HCT116 (cell line): ENCODE measurements at regions not wholly inside any gene's neighbourhood (a gene's known extent, or its start where the extent isn't known, plus 50 kb on each side); places are given as distances from the start of the nearest gene placed in this dataset.

ENCODE experiments used
- CTCF ChIP-seq, 3 experiments: fragments of 200-600 bp in 1 of 3; sonication (generic) in 1 of 3; IDR thresholded peaks in 2 of 3; conservative IDR thresholded peaks in 1 of 3; 2 replicates each; pipeline ENCODE4 v1.5.1; 2012 to 2017; ENCODE audit warnings: low read depth in 2 of 3, low read length in 2 of 3, antibody characterized with exemption in 1 of 3, borderline replicate concordance in 1 of 3, control low read depth in 1 of 3, mild to moderate bottlenecking in 1 of 3, mixed read lengths in 1 of 3, mixed run types in 1 of 3, moderate library complexity in 1 of 3; ENCODE audit not compliant: insufficient read depth in 1 of 3
- EGR1 ChIP-seq: IDR thresholded peaks from 2 replicates; pipeline ENCODE4 v1.6.1; 2012; ENCODE audit warnings: low read depth
- EZH2 ChIP-seq: fragments of 200-600 bp; sonication (generic); IDR thresholded peaks from 2 replicates; pipeline ENCODE4 v1.6.1; 2017; ENCODE audit warnings: antibody characterized with exemption, mixed run types
- MAX ChIP-seq: IDR thresholded peaks from 2 replicates; pipeline ENCODE4 v1.6.1; 2012

- TF ChIP-seq CTCF (IDR thresholded peaks at IDR 0.05 in 2 of 3, conservative IDR thresholded peaks at IDR 0.05 in 1 of 3; ENCODE audit: borderline replicate concordance in 1 of 3, insufficient read depth in 1 of 3, low read depth in 2 of 3, low read length in 2 of 3) (no peak), EZH2 (no peak), EGR1 (no peak), MAX (no peak)
Observed at GRCh38 chr1:101300916-101301315, 64.1 kb downstream of the S1PR1 start.
